Esophagus squamous epithelium (tissue), 4 donors: ENCODE measurements at regions not wholly inside any gene's neighbourhood (a gene's known extent, or its start where the extent isn't known, plus 50 kb on each side); places are given as distances from the start of the nearest gene placed in this dataset.

Experiments used
- POLR2A ChIP-seq, 4 donors: fragments of 450-650 bp; IDR thresholded peaks; one replicate each; pipeline ENCODE4 v1.6.1; 2017; ENCODE audit warnings: antibody characterized with exemption in 4 of 4, mild to moderate bottlenecking in 4 of 4, moderate library complexity in 3 of 4
- TF ChIP-seq, protein P1 (sequence below), 6 experiments: fragments of 450-650 bp in 4 of 6; fragments of 200-600 bp in 2 of 6; sonication (generic) in 2 of 6; IDR thresholded peaks; one replicate each; pipeline ENCODE4 v1.5.1; 2016 to 2019; ENCODE audit warnings: antibody characterized with exemption in 6 of 6, mild to moderate bottlenecking in 4 of 6, moderate library complexity in 4 of 6

DNA sequence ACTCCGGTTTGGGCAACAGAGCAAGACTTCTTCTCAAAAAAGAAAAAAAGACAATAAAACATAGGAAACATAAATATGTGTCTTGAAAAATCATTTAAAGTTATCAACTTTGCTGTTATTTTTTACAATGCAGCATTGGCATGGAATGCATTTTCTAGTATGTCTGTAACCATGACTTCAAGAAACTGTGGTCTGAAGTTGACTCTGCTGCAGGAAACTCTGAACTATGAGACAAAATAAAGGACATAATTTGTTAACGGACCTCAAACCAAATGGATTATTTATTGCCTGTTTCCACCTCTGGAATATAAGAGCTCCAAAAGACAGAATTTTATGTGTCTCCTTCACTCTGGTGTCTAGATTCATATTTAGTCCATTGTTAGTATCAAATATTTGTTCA lies 79.1 kb downstream of the TRIB2 start:
- TF ChIP-seq POLR2A (IDR thresholded peaks at IDR 0.05), result no peak
- TF ChIP-seq, protein P1, sequence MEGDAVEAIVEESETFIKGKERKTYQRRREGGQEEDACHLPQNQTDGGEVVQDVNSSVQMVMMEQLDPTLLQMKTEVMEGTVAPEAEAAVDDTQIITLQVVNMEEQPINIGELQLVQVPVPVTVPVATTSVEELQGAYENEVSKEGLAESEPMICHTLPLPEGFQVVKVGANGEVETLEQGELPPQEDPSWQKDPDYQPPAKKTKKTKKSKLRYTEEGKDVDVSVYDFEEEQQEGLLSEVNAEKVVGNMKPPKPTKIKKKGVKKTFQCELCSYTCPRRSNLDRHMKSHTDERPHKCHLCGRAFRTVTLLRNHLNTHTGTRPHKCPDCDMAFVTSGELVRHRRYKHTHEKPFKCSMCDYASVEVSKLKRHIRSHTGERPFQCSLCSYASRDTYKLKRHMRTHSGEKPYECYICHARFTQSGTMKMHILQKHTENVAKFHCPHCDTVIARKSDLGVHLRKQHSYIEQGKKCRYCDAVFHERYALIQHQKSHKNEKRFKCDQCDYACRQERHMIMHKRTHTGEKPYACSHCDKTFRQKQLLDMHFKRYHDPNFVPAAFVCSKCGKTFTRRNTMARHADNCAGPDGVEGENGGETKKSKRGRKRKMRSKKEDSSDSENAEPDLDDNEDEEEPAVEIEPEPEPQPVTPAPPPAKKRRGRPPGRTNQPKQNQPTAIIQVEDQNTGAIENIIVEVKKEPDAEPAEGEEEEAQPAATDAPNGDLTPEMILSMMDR (IDR thresholded peaks at IDR 0.05), result no peak
